ENCODE measurements at regions not wholly inside any gene's neighbourhood (a gene's known extent, or its start where the extent isn't known, plus 50 kb on each side); places are given as distances from the start of the nearest gene placed in this dataset.

DNA sequence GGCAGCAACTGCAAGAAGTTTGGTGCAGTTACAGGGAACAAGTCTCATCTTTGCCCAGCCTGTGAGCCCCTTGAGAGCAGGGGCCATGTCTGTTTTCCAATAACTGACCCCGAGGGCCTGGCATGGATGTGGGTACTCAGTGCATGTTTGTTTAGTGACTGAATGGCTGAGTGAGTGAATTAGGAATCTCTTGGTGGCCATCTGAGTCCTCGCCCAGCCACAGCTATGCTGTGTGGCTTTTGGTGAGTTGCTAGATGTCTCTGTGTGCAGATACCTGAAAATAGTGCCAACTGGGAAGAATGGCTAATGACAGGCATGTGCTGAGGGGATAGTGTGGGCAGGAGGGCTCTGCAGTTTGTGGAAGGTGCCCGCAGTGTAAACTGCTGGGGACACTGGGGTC lies 54.4 kb upstream of the PCBD1 start:
- no peak overlapping the region for H2AFZ ChIP-seq (ENCODE audit: low read length)
- no peaks in the 10 kb centered on the region for H3K9me3 ChIP-seq (ENCODE audit: low read length)
- no peaks in the 10 kb centered on the region for H3K9me2 ChIP-seq (ENCODE audit: low read depth, low read length)
- H4K20me1 ChIP-seq (ENCODE audit: insufficient read depth, low read length), result no peaks in the 10 kb centered on the region
- no peak overlapping the region for H3K9ac ChIP-seq (ENCODE audit: low read length)
- no peaks in the 10 kb centered on the region for H3K4me1 ChIP-seq (ENCODE audit: insufficient read depth, low read length, severe bottlenecking)
- no peaks in the 10 kb centered on the region; the same call in 1 of the 2 replicates for H3K27me3 ChIP-seq (ENCODE audit: insufficient read depth, low read length)
- H3F3A ChIP-seq (ENCODE audit: insufficient read depth, low read length), result no peaks in the 10 kb centered on the region
- no peak overlapping the region for H3K27ac ChIP-seq (ENCODE audit: low read depth, low read length, poor library complexity, severe bottlenecking)
- H3K4me3 ChIP-seq (ENCODE audit: low read depth, low read length, poor library complexity, severe bottlenecking), result no peak overlapping the region
- no peak for TF ChIP-seq EZH2 (IDR thresholded peaks at IDR 0.05; ENCODE audit: borderline replicate concordance, low read length)
- TF ChIP-seq, protein P1, sequence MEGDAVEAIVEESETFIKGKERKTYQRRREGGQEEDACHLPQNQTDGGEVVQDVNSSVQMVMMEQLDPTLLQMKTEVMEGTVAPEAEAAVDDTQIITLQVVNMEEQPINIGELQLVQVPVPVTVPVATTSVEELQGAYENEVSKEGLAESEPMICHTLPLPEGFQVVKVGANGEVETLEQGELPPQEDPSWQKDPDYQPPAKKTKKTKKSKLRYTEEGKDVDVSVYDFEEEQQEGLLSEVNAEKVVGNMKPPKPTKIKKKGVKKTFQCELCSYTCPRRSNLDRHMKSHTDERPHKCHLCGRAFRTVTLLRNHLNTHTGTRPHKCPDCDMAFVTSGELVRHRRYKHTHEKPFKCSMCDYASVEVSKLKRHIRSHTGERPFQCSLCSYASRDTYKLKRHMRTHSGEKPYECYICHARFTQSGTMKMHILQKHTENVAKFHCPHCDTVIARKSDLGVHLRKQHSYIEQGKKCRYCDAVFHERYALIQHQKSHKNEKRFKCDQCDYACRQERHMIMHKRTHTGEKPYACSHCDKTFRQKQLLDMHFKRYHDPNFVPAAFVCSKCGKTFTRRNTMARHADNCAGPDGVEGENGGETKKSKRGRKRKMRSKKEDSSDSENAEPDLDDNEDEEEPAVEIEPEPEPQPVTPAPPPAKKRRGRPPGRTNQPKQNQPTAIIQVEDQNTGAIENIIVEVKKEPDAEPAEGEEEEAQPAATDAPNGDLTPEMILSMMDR (IDR thresholded peaks at IDR 0.05; ENCODE audit: low read length), result no peak
- H3K79me2 ChIP-seq (ENCODE audit: insufficient read depth, low read length), result no peaks in the 10 kb centered on the region
- no peak overlapping the region for H3K4me2 ChIP-seq (ENCODE audit: low read length)
- H3K36me3 ChIP-seq (ENCODE audit: insufficient read depth, low read length), result no peaks in the 10 kb centered on the region

DNA sequence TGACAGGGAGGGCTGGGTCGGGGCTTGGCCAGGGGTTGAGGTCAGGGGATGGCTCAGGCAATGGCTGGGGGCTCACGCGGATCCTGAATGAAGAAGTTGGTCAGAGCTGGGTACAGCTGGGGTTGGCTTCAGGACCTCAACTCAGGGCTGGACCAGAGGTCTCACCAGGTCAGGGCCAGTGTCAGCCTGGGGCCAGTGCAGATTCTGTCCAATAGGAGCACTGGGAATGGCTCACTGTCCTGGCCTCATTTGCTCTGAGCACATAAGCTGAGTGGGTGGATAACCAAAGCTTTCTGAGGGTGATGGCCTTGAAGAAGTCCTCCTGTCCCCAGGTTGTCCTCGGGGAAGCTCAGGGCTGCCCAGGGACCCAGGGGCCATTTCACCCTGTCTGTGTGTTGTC lies 54.9 kb upstream of the PCBD1 start:
- Histone ChIP-seq H3K27me3 (ENCODE audit: insufficient read depth, low read length) (no peaks in the 10 kb centered on the region; the same call in 1 of the 2 replicates), H3F3A (ENCODE audit: insufficient read depth, low read length) (no peaks in the 10 kb centered on the region), H3K9ac (ENCODE audit: low read length) (no peak overlapping the region), H3K9me3 (ENCODE audit: low read length) (no peaks in the 10 kb centered on the region), H3K36me3 (ENCODE audit: insufficient read depth, low read length) (no peaks in the 10 kb centered on the region), H3K9me2 (ENCODE audit: low read depth, low read length) (no peaks in the 10 kb centered on the region), H3K4me1 (ENCODE audit: insufficient read depth, low read length, severe bottlenecking) (no peaks in the 10 kb centered on the region), H3K27ac (ENCODE audit: low read depth, low read length, poor library complexity, severe bottlenecking) (no peak overlapping the region), H3K4me2 (ENCODE audit: low read length) (no peak overlapping the region), H3K79me2 (ENCODE audit: insufficient read depth, low read length) (no peaks in the 10 kb centered on the region), H4K20me1 (ENCODE audit: insufficient read depth, low read length) (no peaks in the 10 kb centered on the region), H3K4me3 (ENCODE audit: low read depth, low read length, poor library complexity, severe bottlenecking) (no peak overlapping the region), H2AFZ (ENCODE audit: low read length) (no peak overlapping the region)
- TF ChIP-seq, protein P1 (IDR thresholded peaks at IDR 0.05; ENCODE audit: low read length), result no peak
- TF ChIP-seq EZH2 (IDR thresholded peaks at IDR 0.05; ENCODE audit: borderline replicate concordance, low read length), result no peak

DNA sequence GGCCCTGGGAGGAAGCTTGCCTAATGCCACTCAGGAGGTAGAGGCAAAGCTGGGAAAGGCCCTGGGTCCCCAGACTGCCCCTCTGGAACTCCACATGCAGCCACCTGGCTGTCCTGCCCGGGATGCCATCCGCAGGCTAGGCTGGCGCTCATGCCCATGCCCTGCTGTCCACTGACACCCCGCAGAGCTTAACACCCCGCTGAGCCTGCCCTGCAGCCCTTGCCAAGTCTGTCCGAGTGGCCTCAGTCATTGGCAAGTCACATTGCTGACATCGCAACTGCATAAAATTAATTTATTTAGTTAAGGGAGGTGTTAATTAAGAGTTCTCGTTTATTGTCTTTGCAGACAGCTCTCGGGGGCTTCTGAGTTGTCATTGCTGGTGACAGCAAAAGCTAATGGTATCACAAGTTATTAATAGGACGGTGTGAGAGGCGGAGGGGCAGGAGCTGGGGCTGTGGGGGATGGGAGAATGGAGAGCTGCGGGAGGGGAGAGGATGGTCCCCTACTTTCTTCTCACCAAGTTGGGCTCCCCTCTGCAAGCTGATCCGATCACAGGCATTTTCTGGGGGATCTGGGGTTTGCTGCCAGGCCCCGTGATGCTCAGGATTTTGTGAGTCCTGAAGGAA lies 55.6 kb upstream of the PCBD1 start:
- H2AFZ ChIP-seq (ENCODE audit: low read length), result no peak overlapping the region
- no peaks in the 10 kb centered on the region for H3K4me1 ChIP-seq (ENCODE audit: insufficient read depth, low read length, severe bottlenecking)
- H3K27ac ChIP-seq (ENCODE audit: low read depth, low read length, poor library complexity, severe bottlenecking), result no peak overlapping the region
- TF ChIP-seq, protein P1 (IDR thresholded peaks at IDR 0.05; ENCODE audit: low read length), result no peak
- no peak for TF ChIP-seq EZH2 (IDR thresholded peaks at IDR 0.05; ENCODE audit: borderline replicate concordance, low read length)
- H3K4me2 ChIP-seq (ENCODE audit: low read length), result no peak overlapping the region
- no peaks in the 10 kb centered on the region for H3K9me2 ChIP-seq (ENCODE audit: low read depth, low read length)
- H3F3A ChIP-seq (ENCODE audit: insufficient read depth, low read length), result no peaks in the 10 kb centered on the region
- no peak overlapping the region for H3K9ac ChIP-seq (ENCODE audit: low read length)
- H3K4me3 ChIP-seq (ENCODE audit: low read depth, low read length, poor library complexity, severe bottlenecking), result no peak overlapping the region
- H4K20me1 ChIP-seq (ENCODE audit: insufficient read depth, low read length), result no peaks in the 10 kb centered on the region
- no peaks in the 10 kb centered on the region for H3K36me3 ChIP-seq (ENCODE audit: insufficient read depth, low read length)
- no peaks in the 10 kb centered on the region for H3K9me3 ChIP-seq (ENCODE audit: low read length)
- H3K79me2 ChIP-seq (ENCODE audit: insufficient read depth, low read length), result no peaks in the 10 kb centered on the region
- no peaks in the 10 kb centered on the region; the same call in 1 of the 2 replicates for H3K27me3 ChIP-seq (ENCODE audit: insufficient read depth, low read length)
